IPS-NIHi7 (cell line): ENCODE measurements at regions not wholly inside any gene's neighbourhood (a gene's known extent, or its start where the extent isn't known, plus 50 kb on each side); places are given as distances from the start of the nearest gene placed in this dataset.

Experiments used
- DNase-seq: peaks from one replicate; pipeline ENCODE4 v3.0.0; 2012; ENCODE audit warnings: mixed read lengths; ENCODE audit errors: extremely low spot score

GRCh38 chr18:56224669-56225561 lies 413.5 kb downstream of the TXNL1 start:
- DNase-seq, result peak; percentile 18

GRCh38 chr18:56221195-56222065 lies 417.0 kb downstream of the TXNL1 start:
- no peak for DNase-seq

GRCh38 chr18:56217406-56217805 lies 421.0 kb downstream of the TXNL1 start:
- no peak for DNase-seq

DNA sequence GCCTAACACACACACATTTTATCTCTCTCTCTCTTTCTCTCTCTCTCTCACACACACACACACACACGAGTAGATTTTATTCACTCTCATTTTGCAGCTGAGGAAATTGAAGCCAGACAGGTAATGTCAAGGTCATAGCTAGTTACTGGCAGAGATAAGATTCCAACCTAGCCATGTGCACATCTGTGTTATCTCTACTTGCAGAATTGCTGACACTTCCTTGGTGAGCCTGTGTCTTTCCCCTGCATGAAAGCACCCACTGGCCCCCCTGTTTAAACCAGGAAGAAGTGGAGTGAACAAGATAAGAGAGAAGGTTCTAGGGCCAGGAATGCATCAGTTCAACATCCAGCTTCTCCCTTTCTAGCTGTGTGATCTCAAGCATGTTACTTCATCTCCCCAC lies 423.7 kb downstream of the TXNL1 start:
- DNase-seq, result no peak

DNA sequence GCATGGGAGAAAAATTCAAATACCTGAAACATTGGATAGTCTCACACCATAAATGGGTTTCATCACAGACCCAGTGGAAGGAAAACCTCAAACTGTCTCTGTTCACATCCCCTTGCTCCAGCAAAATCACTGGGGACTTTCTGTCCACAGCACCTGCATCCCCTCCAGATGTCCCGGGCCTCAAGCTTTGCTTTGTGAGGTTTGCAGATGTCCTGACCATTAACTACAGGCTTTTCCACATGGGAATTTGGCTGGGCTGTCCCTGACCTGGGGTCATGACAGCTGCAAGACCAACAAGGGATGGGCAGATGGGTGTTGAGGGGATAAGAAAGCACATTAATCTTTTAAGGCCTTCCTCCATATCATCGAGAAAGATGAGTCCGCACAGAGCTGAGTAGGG lies 427.9 kb downstream of the TXNL1 start:
- DNase-seq, result no peak

DNA sequence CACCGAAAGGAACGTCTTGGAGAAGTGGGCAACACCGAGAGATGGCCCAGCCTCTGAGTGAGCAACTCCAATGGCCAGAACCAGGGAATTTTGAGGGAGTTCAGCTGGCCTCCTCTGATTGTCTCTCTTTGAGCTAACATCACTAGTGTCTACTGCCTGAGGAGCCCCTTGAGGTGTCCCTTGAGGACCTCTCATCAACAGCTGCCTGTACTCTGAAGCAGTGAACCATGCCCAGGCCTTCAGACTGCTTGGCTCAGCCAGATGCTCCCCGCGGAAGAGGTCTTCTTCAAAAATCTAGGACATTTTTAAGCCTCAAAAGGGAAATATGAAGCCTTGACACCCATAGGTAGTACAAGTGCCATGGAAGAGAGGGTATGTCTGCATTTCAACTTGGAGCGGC lies 430.4 kb downstream of the TXNL1 start:
- DNase-seq, result no peak

GRCh38 chr18:56204052-56204451 lies 434.3 kb downstream of the TXNL1 start:
- DNase-seq, result no peak

DNA sequence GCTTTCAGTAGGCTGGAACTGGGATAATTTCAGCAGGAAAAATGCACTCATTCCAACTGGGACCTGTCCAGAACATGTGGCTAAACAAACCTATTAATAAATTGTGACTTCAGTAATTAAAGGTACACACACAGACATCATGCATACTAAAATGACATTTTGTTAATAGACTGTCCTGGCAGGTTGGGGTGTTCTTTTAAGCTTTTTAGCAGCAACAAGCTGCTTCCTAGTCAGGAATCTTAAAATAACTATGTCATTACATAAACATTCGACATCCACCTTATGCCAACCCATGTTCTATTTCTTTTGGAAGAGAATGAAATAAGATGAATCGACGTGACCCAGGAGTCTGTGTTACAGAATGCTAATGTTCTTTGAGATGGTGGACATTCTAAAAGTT lies 435.7 kb downstream of the TXNL1 start:
- no peak for DNase-seq

- no peak for DNase-seq
These were observed 437.9 kb downstream of the TXNL1 start for GRCh38 chr18:56200381-56200911.

DNA sequence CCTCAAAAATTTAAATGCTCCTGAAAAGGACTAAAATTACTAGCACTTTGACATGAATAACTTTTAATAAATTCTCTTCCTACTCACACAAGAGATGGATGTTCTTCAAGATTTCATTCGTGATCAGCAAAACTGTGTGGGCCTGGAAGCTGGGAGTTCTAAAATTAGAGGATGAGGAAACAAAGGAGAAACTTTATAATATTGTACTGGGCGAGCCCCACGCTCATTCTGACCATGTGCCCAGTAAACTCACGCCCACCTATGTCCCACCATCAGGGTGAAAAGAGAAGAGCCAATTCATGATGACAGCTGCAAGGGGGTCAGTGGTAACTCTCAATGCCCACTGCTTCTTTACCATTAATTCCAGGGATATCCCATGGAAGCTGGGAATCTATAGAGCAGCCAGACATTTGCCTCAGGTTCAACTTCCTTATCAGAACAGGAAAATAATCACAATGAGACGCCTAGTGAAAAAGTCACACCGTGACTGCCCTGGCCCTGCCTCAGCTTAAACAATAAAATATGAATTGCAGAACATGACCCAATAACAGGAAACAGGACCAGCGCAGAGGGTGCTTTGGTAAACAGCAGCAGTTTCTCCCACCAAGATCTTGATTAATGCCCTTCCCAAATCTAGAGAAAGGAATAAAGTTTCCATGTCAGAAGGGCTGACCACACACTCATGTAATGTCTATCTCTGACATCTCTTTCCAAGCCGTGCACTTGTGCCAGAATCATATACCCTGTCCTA lies 438.6 kb downstream of the TXNL1 start:
- no peak for DNase-seq

DNA sequence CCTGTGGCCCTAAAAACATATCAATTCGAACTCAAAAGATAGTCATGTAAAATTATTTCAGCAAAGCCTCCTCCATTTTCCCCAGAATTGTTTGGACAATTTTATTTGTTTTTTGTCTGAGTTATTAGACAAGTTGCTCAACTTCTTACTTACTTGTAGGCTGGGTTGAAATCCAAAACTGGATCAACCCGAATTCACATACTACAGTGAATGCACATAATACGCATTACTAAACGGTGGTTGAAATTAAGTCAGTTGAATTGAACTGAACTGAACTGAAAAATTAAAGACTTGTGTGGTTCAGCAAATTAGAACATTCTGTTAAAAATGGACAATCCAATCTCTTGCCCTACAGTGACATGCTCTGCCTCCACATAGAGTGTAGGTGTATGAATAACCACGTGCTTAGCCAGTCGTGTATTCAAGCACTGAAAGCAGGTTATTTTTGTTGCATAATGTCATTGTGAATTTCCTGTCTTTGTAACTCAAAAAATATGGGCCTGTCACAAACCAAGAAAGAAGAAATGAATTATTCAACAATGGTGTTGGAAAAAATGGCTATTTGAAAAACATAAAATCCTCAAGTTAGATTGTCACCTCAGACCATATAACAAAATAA lies 441.0 kb downstream of the TXNL1 start:
- no peak for DNase-seq

DNA sequence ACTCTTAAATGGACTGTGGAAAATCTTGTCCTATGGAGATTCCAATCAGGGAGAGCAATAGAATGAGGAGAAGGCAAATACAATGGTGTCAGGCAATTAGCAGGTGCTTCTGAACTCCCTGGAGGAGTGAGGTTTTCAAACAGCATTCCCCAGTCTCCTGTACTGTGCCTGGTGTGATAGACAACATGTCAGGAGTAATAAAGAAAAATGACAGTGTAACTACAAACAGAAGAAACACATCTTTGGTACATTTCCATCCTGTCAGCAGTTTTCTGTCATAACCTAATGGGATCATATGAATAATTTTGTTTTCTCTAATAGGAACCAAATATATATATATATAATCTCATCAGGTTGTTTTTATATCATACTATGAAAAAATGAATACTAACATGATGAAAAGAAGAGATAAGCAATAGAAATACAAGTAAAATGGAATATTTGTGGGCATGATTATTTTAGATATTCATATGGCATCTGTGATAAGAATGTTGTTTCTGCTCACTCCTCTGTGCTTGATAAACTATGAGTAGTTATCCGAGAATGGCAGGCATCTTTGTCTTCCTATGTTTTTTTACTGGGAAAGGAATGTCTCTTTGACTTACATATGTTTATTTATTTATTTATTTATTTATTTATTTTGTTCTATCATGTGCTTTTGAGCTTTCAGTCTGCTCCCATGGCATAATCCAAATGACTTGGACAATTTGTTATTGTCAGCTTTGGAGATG lies 441.7 kb downstream of the TXNL1 start:
- no peak for DNase-seq

DNA sequence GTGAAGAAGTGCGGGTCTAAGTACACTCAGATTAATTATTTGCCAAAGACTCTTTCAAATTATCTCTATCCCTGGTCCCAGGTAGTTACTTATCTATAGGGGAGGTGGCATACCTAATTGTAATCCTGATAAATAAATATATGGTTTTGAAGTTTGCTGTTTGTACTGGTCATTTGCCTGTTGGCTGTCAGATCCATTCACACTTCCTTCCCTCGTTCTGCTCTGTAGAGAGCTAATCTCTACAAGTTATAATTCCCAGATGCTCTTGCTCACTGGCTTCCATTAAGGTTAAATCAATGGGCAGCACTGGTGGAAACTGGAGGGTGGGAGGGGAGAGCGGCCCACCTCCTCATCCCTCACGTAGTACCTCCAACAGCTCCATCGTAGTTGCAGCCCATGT lies 447.1 kb downstream of the TXNL1 start:
- no peak for DNase-seq

DNA sequence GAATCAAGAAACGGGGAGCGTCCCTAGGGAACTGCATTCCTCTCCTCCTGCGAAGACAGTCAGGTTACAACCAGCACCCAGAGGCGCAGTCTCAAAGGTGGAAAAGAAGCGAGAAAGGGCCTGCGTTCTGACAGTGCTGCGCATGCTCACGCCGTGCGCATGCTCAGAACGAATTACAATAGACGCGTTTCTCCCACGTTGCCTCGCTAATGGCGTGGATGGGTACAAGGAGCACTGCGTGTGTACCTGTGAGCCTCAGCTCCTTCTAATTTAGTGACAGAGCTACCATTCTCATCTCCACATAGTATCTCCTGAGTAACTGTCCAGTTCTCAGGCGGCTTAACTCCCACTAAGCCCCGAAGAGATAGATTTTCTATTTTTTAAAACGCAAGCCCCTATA lies 448.8 kb downstream of the TXNL1 start:
- no peak for DNase-seq

DNA sequence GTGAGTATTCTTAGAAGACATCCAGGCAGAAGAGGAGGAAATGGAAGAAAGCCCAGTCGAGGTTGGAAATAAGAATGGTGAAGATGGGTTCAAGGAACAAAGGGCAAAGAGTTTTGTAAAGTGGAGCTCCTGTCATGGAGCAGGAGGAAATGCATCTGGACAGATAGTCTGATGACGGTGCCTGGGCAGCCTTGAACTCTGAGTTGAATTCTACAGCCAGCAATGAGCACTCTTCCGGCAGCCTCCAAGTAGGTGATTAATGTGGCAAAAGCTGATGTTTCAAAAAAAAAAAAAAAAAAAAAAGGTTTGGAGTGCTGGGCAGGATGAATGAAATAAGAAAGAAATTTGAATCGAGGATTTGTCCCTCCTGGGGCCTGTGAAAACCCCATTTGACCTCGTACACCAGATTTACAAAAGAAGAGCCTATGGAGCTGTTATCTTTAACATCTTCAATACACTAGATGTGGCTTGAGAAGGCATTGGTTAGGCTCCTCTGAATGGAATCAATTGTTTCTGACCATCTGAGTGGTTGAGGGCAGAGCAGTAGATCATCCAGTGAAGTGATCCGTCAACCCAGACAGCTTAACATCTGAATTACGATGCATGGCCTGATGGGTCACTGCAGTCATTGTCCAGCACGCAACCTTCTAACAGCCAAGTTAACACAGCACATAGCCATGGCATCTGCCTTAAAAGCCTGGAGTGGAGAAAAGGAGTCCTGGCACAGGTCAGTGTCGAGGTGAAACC lies 449.7 kb downstream of the TXNL1 start:
- DNase-seq, result no peak

DNA sequence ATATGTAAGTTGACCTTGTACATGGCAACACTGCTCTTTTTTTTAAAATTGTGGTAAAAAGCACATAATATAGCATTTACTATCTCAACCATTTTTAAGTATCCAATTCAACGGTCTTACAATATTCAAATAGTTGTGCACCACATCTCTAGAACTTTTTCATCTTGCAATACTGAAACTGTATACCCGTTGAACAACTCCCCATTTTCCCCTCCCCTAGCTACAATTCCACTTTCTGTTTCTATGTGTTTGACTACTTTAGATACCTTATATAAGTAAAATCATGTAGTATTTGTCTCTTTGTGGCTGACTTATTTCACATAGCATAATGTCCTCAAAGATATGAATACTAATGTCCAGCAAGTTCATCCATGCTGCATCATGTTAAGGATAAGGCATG lies 452.1 kb downstream of the TXNL1 start:
- DNase-seq, result no peak

GRCh38 chr18:56185126-56185525 lies 453.3 kb downstream of the TXNL1 start:
- no peak for DNase-seq

- DNase-seq, result no peak
These were observed 461.6 kb downstream of the TXNL1 start for GRCh38 chr18:56176751-56177150.

DNA sequence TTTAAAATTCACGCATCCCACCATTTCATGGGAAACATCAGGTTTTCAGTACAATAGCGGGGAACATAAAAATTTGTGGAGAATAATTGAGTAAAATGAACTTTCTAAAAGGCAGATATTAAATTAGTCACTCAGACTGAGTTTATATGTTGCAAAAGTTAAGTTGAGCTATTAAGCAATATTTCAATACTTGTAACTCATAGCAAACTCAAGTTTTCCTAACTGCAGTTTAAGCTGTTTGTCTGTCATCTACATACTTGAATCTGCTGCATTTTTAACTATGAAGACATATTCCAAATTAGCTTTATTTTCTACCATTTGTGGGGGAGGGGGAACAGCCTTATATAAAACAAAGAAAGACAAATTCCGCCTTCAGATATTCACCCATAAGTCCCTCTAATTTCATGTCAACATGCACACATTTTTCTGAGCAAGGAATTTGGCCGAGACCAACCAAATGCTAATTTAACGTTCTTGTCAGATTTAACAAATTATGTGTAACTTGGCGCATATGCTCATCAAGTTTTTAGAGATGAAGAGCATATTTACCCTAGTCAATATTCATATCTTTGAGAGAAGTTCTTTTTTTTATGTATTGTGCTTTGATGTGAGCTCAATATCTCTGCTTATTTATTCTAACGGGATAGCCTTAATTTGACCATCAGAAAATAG lies 462.9 kb downstream of the TXNL1 start:
- no peak for DNase-seq
